GM19455 (cell line): ENCODE measurements at regions not wholly inside any gene's neighbourhood (a gene's known extent, or its start where the extent isn't known, plus 50 kb on each side); places are given as distances from the start of the nearest gene placed in this dataset.

Experiments used
- ATAC-seq: cut with Tn5 transposase; IDR thresholded peaks from one replicate; pipeline ENCODE4 v1.9.1; 2021; ENCODE audit not compliant: unreplicated experiment

- ATAC-seq = no peak
Measured at GRCh38 chr3:30258426-30259392, 347.7 kb upstream of the TGFBR2 start.

DNA sequence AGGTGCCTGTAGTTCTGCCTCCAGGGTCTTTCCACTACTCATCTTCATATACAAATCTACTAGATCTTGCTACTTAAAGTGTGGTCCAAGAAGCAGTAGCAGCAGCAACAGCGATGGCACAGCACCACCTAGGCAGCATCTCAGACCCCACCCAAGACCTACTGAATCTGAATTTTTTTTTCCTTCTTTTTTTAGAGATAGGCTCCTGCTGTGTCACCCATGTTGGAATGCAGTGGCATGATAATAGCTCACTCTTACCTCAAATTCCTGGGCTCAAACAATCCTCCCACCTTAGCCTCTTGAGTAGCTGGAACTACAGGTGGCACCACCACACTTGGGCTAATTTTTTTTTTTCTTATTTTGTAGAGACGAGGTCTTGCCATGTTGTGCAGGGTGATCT, 346.7 kb upstream of the TGFBR2 start:
- no peak for ATAC-seq

DNA sequence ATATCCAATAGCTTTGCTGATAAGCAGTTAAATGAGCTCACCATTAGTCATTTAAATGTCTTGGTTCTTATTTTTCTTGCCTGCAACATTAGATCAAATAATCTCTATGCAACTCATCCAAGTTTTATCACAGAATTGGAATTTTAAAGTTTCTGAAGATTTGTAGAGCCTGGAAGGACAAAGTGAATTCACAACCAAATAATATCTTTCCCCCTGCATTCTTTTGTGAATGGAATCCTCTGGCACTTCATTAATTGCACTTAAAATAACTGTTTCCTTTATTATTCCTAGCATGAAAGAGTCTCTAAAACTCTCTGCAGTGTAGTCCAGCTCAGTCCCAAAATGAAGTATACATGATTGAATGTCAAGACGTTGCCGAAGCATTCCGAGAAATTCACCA, 345.6 kb upstream of the TGFBR2 start:
- no peak for ATAC-seq

DNA sequence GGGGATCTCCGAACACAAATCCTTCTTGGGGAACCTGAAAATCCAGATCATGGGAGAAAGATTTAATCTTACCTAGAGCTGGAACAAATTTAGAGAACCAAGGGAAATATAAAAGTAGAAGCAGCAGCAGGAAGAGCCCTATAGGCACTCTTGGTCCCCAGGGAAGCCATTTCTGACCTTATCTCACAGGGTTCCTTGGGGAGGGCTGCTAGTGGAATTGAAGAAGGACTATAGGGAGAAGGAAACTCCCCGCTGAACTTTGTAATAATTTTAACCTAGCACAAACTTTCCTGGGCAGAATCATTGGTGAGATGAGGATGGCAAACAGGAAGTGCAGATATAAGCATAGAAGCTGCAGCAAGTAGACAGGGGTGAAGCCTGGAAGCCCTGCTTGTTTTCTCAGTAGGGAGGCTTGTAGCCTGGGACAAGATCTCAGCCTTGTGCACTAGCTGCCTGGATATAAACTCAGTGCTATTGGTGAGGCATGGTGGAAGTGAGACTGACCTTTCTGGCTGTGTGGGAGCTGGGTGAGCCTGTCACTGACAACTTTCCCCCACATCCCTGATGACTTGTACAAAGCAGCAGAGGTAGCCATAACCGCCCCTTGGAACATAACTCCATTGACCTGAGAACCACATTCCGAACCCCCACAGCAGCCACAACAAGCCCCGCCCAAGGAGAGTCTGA, 343.0 kb upstream of the TGFBR2 start:
- ATAC-seq = no peak

- ATAC-seq = no peak
Measured at GRCh38 chr3:30263925-30264313, 342.5 kb upstream of the TGFBR2 start.

GRCh38 chr3:30266524-30266923, 339.9 kb upstream of the TGFBR2 start:
- no peak for ATAC-seq

- no peak for ATAC-seq
Measured at GRCh38 chr3:30268288-30268687, 338.1 kb upstream of the TGFBR2 start.

- no peak for ATAC-seq
Measured at GRCh38 chr3:30269751-30270445, 336.5 kb upstream of the TGFBR2 start.

DNA sequence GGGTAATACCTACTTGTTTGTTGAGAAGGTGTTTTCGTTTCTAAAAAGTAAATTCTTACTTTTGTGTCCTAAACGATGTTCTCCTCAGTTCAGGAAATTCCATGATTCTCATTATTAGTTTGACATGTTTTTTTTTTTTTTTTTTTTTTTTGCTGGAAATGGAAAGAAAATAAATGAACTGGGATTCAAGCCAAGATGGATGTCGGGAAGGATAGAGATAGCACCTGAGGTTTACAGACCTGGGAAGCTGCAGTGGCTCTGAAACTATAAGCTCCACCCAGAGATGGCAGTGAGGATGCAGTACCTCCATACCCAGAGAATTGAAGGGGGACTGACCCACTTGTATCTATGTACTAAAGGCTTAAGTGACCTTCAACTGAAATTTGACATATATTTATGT, 334.6 kb upstream of the TGFBR2 start:
- ATAC-seq = no peak

- no peak for ATAC-seq
Measured at GRCh38 chr3:30273304-30274072, 332.9 kb upstream of the TGFBR2 start.

DNA sequence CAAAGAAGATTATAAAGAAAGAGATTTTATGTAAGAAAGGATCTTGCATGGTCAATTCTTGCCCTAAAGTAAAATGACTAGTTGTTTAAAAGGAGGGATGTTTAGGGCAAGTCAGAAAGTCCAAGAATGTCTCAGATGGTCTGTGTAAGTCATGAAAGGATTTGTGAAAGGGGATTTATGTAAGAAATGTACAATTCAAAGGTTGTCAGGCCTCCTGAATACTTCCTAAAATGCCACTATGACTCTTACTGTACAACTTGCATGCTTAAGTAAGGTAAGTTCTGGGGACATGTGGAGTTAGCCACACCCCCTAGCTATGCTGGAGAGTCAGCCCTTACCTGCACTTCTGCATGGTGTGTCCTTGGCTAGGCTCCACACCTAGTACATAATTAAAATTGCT, 328.9 kb upstream of the TGFBR2 start:
- no peak for ATAC-seq

DNA sequence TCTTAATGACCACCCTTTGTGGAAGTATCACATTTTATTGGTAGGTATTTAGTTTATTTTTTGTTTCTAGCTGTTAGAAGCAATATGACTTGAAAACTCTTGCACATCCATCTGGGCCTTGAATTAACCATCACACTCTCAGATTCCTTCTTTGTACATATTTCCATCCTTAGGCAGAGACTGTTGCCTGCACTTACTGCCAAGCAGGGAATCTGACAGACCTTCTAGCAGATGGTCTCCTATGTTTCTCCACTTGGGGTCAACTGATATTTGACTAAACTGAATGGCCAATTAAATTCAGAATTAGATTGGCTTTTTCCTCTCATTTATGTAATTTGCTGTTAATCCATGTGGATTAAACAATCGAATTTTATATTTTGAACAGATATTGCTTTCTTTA, 324.9 kb upstream of the TGFBR2 start:
- ATAC-seq = no peak

GRCh38 chr3:30282154-30282696, 324.2 kb upstream of the TGFBR2 start:
- ATAC-seq = no peak

GRCh38 chr3:30285188-30286006, 321.0 kb upstream of the TGFBR2 start:
- no peak for ATAC-seq

DNA sequence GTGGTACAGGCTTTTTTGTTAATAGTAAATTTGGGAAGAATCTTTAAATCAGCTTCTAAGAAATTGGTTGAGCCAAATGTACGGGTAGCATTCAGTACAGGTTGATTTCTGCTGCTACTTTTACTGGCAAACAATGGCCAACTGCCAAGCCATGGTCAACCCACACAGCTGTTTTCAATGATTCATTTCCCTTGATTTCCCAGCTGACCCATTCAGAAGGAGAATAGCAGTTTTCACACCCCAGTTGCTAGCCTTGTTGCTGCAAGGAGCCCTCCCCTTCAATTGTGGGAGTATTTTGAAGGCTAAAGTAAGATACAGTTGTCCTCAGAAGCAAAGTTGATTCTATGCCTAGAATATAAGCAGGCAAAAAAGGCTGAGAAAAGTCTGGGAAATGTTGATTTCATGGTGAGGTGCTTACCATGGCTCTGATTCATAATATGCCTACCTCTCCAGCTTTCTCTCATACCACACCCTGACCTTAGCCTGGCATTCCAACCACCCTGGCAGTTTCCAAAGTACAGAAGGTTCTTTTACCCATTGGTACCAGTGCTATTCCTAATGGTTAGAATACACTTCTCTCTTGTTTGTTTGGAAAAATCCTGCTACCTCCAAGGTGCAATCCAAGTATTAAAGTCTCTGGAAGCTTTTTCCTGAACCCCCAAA, 320.3 kb upstream of the TGFBR2 start:
- no peak for ATAC-seq

DNA sequence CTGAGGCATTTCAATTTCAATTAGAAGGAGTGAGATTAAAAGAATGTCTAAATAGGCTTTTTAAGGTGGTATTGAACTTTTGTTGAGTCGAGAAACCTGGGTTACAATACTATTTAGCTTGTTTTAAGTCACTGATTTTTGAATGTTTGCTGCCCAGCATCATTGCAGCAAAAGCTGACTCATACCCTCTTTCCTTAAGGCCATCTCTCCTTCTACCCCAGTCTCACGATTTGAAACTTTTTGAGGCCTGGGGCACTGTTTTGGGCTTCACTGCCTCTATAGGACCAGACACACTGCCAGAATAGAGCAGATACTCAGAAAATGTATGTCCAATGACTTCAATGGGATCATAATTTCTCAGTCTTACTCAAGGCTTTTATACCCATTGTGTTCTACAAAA, 319.6 kb upstream of the TGFBR2 start:
- no peak for ATAC-seq

DNA sequence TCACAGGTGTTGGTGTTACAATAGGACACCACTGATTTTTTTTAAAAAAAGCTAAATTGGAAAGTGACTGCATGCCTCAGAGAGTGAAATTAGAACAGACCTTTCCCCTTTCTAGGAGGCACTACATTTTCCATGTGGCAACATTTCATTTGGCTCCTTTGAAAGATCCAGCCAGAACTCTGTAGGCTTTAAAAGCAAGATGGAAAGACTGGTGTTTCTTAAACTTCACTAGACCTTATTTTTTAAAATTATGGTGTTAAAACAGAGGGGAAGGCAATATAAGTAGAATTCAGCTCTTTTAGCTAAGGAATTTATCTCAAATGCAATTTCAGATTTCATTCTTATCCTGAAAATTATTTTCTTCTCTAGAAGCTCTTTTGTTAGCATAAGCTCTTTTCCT, 317.6 kb upstream of the TGFBR2 start:
- no peak for ATAC-seq

GRCh38 chr3:30289324-30289723, 317.1 kb upstream of the TGFBR2 start:
- no peak for ATAC-seq

DNA sequence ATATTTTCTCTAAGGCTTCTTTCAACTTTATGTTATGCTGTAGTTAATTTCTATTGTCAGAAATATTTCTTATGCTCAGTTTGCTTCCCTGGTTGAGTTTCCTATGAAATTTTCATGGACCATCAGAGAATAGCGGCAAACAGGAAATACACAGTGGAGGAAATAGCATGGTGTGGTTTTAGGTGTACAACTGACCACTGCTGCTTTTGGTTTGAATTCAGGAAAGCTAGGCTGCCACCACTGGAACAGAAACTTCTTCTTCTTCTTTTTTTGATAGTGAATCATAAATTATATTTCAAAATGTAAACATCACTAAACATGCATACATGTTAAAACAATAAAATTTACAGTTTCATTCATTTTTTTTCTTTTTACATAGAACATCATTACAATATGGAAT, 316.6 kb upstream of the TGFBR2 start:
- ATAC-seq = no peak
